CD4-positive, CD25-positive, alpha-beta regulatory T cell (primary cell): ENCODE measurements at regions not wholly inside any gene's neighbourhood (a gene's known extent, or its start where the extent isn't known, plus 50 kb on each side); places are given as distances from the start of the nearest gene placed in this dataset.
A peak's percentile ranks its signal among the peaks of the same experiment; 100 is the strongest.

Source experiments
- ATAC-seq, 2 donors: fragments of 150-1000 bp; cut with Tn5 transposase; one replicate each; pipeline ENCODE4 v1.10.0; 2021; ENCODE audit warnings: low read depth in 2 of 2, moderate number of reproducible peaks in 2 of 2, moderate library complexity in 1 of 2
- DNase-seq, 3 donors: peaks; one replicate each; pipeline versions ENCODE4 v3.0.0 to v3.0.0-alpha.2; 2012 to 2022; ENCODE audit warnings: mixed read lengths in 1 of 3
- H3K27ac ChIP-seq: one replicate; pipeline ENCODE4 v1.7.0; 2013; ENCODE audit warnings: mild to moderate bottlenecking, low read length; ENCODE audit not compliant: insufficient read depth, poor library complexity, severe bottlenecking
- H3K27me3 ChIP-seq: one replicate; pipeline ENCODE4 v1.7.0; 2013; ENCODE audit warnings: low read length; ENCODE audit not compliant: control insufficient read depth, insufficient read depth
- H3K36me3 ChIP-seq: one replicate; pipeline ENCODE4 v1.7.0; 2013; ENCODE audit warnings: mild to moderate bottlenecking, low read length, moderate library complexity; ENCODE audit not compliant: control insufficient read depth, insufficient read depth
- H3K4me1 ChIP-seq: 2 replicates; pipeline ENCODE4 v1.7.0; 2013; ENCODE audit warnings: mild to moderate bottlenecking, low read length; ENCODE audit not compliant: insufficient read depth, control insufficient read depth, poor library complexity, severe bottlenecking
- H3K4me3 ChIP-seq: one replicate; pipeline ENCODE4 v1.7.0; 2013; ENCODE audit warnings: low read depth, mild to moderate bottlenecking, low read length, moderate library complexity
- H3K9me3 ChIP-seq, 2 experiments: 1 replicate in 1 of 2; 2 replicates in 1 of 2; pipeline ENCODE4 v1.7.0; 2013; ENCODE audit warnings: low read length in 2 of 2, mild to moderate bottlenecking in 1 of 2, moderate library complexity in 1 of 2; ENCODE audit not compliant: control insufficient read depth in 2 of 2
- H3K27ac Mint-ChIP-seq, 3 donors: one replicate each; pipeline ENCODE4 v1.8.0; 2020 to 2022; ENCODE audit warnings: mild to moderate bottlenecking in 3 of 3, mixed read lengths in 3 of 3, moderate library complexity in 2 of 3
- H3K27me3 Mint-ChIP-seq: one replicate; pipeline ENCODE4 v1.8.0; 2022; ENCODE audit warnings: mild to moderate bottlenecking, mixed read lengths
- H3K36me3 Mint-ChIP-seq: one replicate; pipeline ENCODE4 v1.8.0; 2020; ENCODE audit warnings: mixed read lengths
- H3K4me1 Mint-ChIP-seq, 4 donors: one replicate each; pipeline ENCODE4 v1.8.0; 2020 to 2022; ENCODE audit warnings: mixed read lengths in 4 of 4, mild to moderate bottlenecking in 1 of 4
- H3K4me3 Mint-ChIP-seq, 4 donors: one replicate each; pipeline ENCODE4 v1.8.0; 2020 to 2022; ENCODE audit warnings: mild to moderate bottlenecking in 4 of 4, mixed read lengths in 4 of 4, moderate library complexity in 3 of 4
- H3K9me3 Mint-ChIP-seq, 7 donors: one replicate each; pipeline ENCODE4 v1.8.0; 2020 to 2022; ENCODE audit warnings: mixed read lengths in 7 of 7, mild to moderate bottlenecking in 3 of 7, moderate library complexity in 2 of 7

- no peaks in the 10 kb centered on the region for H3K36me3 Mint-ChIP-seq
- no peaks in the 10 kb centered on the region for H3K9me3 Mint-ChIP-seq
- no peak overlapping the region for H3K4me3 Mint-ChIP-seq
- Histone ChIP-seq H3K4me3 (no peak overlapping the region), H3K27ac (no peak overlapping the region), H3K9me3 (no peaks in the 10 kb centered on the region), H3K4me1 (peaks cover 4% of the 10 kb centered on the region), H3K27me3 (no peaks in the 10 kb centered on the region), H3K36me3 (no peaks in the 10 kb centered on the region)
- DNase-seq (no peak), ATAC-seq (no peak)
- H3K27me3 Mint-ChIP-seq = no peaks in the 10 kb centered on the region
- peaks cover 4 to 13% (median 9%) of the 10 kb centered on the region in 4 donors for H3K4me1 Mint-ChIP-seq
- no peak overlapping the region for H3K27ac Mint-ChIP-seq
Measured at GRCh38 chr11:45027312-45027711, 76.6 kb upstream of the TP53I11 start.

GRCh38 chr11:45028911-45029682 lies 78.4 kb upstream of the TP53I11 start:
- Histone ChIP-seq H3K9me3 (no peaks in the 10 kb centered on the region), H3K4me3 (no peak overlapping the region), H3K27me3 (no peaks in the 10 kb centered on the region), H3K4me1 (peaks cover 4% of the 10 kb centered on the region), H3K36me3 (no peaks in the 10 kb centered on the region), H3K27ac (no peak overlapping the region)
- DNase-seq = no peak
- peaks cover 4 to 13% (median 9%) of the 10 kb centered on the region in 4 donors for H3K4me1 Mint-ChIP-seq
- peaks cover 0 to 1% (median 0%) of the 10 kb centered on the region in 7 donors for H3K9me3 Mint-ChIP-seq
- H3K36me3 Mint-ChIP-seq = no peaks in the 10 kb centered on the region
- peak overlapping the region in 1 of 3 donors; percentile 47 for H3K27ac Mint-ChIP-seq
- H3K27me3 Mint-ChIP-seq = peaks cover 4% of the 10 kb centered on the region
- ATAC-seq = peak in 1 of 2 donors; percentile 38
- H3K4me3 Mint-ChIP-seq = no peak overlapping the region

- Histone ChIP-seq H3K9me3 (no peaks in the 10 kb centered on the region), H3K36me3 (no peaks in the 10 kb centered on the region), H3K27ac (no peak overlapping the region), H3K4me3 (no peak overlapping the region), H3K4me1 (peaks cover 1% of the 10 kb centered on the region), H3K27me3 (no peaks in the 10 kb centered on the region)
- peak overlapping the region in 1 of 3 donors; percentile 27 for H3K27ac Mint-ChIP-seq
- peaks cover 4% of the 10 kb centered on the region for H3K27me3 Mint-ChIP-seq
- peaks cover 0 to 1% (median 0%) of the 10 kb centered on the region in 7 donors for H3K9me3 Mint-ChIP-seq
- peaks cover 2 to 6% (median 4%) of the 10 kb centered on the region in 4 donors for H3K4me1 Mint-ChIP-seq
- ATAC-seq (no peak), DNase-seq (no peak)
- H3K4me3 Mint-ChIP-seq = no peak overlapping the region
- H3K36me3 Mint-ChIP-seq = no peaks in the 10 kb centered on the region
Measured at GRCh38 chr11:45030778-45031177, 80.1 kb upstream of the TP53I11 start.

GRCh38 chr11:45031912-45032519 lies 81.3 kb upstream of the TP53I11 start:
- peaks cover 4% of the 10 kb centered on the region for H3K27me3 Mint-ChIP-seq
- H3K4me1 ChIP-seq = no peaks in the 10 kb centered on the region
- no peak overlapping the region for H3K27ac ChIP-seq
- H3K36me3 ChIP-seq = no peaks in the 10 kb centered on the region
- no peak overlapping the region for H3K4me3 Mint-ChIP-seq
- H3K9me3 Mint-ChIP-seq = peaks cover 0 to 1% (median 0%) of the 10 kb centered on the region in 7 donors
- H3K4me3 ChIP-seq = no peak overlapping the region
- no peak overlapping the region for H3K27ac Mint-ChIP-seq
- no peaks in the 10 kb centered on the region for H3K9me3 ChIP-seq
- no peaks in the 10 kb centered on the region for H3K36me3 Mint-ChIP-seq
- peaks cover 0 to 4% (median under 1%) of the 10 kb centered on the region in 4 donors for H3K4me1 Mint-ChIP-seq
- no peak for DNase-seq
- no peak for ATAC-seq
- no peaks in the 10 kb centered on the region for H3K27me3 ChIP-seq

- ATAC-seq = no peak
Measured at GRCh38 chr11:45035413-45035812, 84.7 kb upstream of the TP53I11 start.

GRCh38 chr11:45036010-45036409 lies 85.3 kb upstream of the TP53I11 start:
- H3K9me3 Mint-ChIP-seq = peaks cover 0 to 10% (median 1%) of the 10 kb centered on the region in 7 donors
- H3K27me3 Mint-ChIP-seq = peaks cover 15% of the 10 kb centered on the region
- H3K9me3 ChIP-seq = no peaks in the 10 kb centered on the region
- H3K4me1 Mint-ChIP-seq = peaks cover 0 to 4% (median under 1%) of the 10 kb centered on the region in 4 donors
- no peaks in the 10 kb centered on the region for H3K36me3 ChIP-seq
- no peak overlapping the region for H3K27ac ChIP-seq
- ATAC-seq (no peak), DNase-seq (no peak)
- no peak overlapping the region for H3K27ac Mint-ChIP-seq
- H3K36me3 Mint-ChIP-seq = no peaks in the 10 kb centered on the region
- no peak overlapping the region for H3K4me3 ChIP-seq
- H3K4me3 Mint-ChIP-seq = no peak overlapping the region
- H3K4me1 ChIP-seq = no peaks in the 10 kb centered on the region
- H3K27me3 ChIP-seq = no peaks in the 10 kb centered on the region

More at GRCh38 chr11:45035413-45035812, 84.7 kb upstream of the TP53I11 start:
- Mint-ChIP-seq H3K4me1 (peaks cover 0 to 4% (median under 1%) of the 10 kb centered on the region in 4 donors), H3K36me3 (no peaks in the 10 kb centered on the region), H3K27ac (no peak overlapping the region), H3K27me3 (peaks cover 13% of the 10 kb centered on the region), H3K9me3 (peaks cover 0 to 10% (median 1%) of the 10 kb centered on the region in 7 donors), H3K4me3 (no peak overlapping the region)
- Histone ChIP-seq H3K4me3 (no peak overlapping the region), H3K9me3 (no peaks in the 10 kb centered on the region), H3K27me3 (no peaks in the 10 kb centered on the region), H3K27ac (no peak overlapping the region), H3K4me1 (no peaks in the 10 kb centered on the region), H3K36me3 (no peaks in the 10 kb centered on the region)
- DNase-seq = no peak

GRCh38 chr11:45036733-45037132 lies 86.0 kb upstream of the TP53I11 start:
- H3K27me3 Mint-ChIP-seq = peaks cover 15% of the 10 kb centered on the region
- no peaks in the 10 kb centered on the region for H3K36me3 Mint-ChIP-seq

More at GRCh38 chr11:45036733-45037132, 86.0 kb upstream of the TP53I11 start:
- Mint-ChIP-seq H3K4me3 (no peak overlapping the region), H3K4me1 (peaks cover 0 to 2% (median 0%) of the 10 kb centered on the region in 4 donors), H3K9me3 (peaks cover 0 to 10% (median 1%) of the 10 kb centered on the region in 7 donors), H3K27ac (no peak overlapping the region)
- Histone ChIP-seq H3K4me1 (no peaks in the 10 kb centered on the region), H3K27me3 (no peaks in the 10 kb centered on the region), H3K9me3 (no peaks in the 10 kb centered on the region), H3K36me3 (no peaks in the 10 kb centered on the region), H3K4me3 (no peak overlapping the region), H3K27ac (no peak overlapping the region)
- DNase-seq = no peak
- ATAC-seq = no peak
